Lower leg skin (tissue), 3 donors: ENCODE measurements at regions not wholly inside any gene's neighbourhood (a gene's known extent, or its start where the extent isn't known, plus 50 kb on each side); places are given as distances from the start of the nearest gene placed in this dataset.

ENCODE experiments used
- POLR2A ChIP-seq, 2 donors: fragments of 450-650 bp; IDR thresholded peaks; one replicate each; pipeline ENCODE4 v1.6.1; 2016 to 2017; ENCODE audit warnings: antibody characterized with exemption in 2 of 2, mild to moderate bottlenecking in 1 of 2, moderate library complexity in 1 of 2
- TF ChIP-seq, protein P1 (sequence below), 3 donors: fragments of 450-650 bp; IDR thresholded peaks; one replicate each; pipeline ENCODE4 v1.5.1; 2016; ENCODE audit warnings: antibody characterized with exemption in 3 of 3, mild to moderate bottlenecking in 3 of 3, moderate library complexity in 2 of 3

DNA sequence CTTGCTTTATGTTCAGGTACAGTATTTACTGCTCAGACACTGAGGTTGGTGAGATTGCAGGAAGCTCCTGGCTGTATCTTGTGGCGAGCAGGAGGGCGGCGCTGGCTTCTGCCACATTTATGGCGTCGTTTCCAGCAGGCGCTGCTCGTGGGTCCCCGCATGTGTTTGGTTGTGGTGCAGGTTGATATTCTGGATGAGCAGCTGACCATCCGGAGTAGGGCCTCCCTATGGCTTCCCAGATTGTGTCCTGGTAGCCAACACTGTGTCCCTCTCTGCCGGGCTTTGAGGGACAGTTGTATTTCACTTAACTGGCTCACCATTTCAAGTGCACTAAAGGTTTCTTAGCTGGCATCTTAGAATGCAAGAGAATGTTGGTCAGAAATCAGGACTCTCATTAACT lies 386.5 kb upstream of the TPM1 start:
- TF ChIP-seq POLR2A (IDR thresholded peaks at IDR 0.05), result no peak
- TF ChIP-seq, protein P1, sequence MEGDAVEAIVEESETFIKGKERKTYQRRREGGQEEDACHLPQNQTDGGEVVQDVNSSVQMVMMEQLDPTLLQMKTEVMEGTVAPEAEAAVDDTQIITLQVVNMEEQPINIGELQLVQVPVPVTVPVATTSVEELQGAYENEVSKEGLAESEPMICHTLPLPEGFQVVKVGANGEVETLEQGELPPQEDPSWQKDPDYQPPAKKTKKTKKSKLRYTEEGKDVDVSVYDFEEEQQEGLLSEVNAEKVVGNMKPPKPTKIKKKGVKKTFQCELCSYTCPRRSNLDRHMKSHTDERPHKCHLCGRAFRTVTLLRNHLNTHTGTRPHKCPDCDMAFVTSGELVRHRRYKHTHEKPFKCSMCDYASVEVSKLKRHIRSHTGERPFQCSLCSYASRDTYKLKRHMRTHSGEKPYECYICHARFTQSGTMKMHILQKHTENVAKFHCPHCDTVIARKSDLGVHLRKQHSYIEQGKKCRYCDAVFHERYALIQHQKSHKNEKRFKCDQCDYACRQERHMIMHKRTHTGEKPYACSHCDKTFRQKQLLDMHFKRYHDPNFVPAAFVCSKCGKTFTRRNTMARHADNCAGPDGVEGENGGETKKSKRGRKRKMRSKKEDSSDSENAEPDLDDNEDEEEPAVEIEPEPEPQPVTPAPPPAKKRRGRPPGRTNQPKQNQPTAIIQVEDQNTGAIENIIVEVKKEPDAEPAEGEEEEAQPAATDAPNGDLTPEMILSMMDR (IDR thresholded peaks at IDR 0.05), result no peak
